B cell (primary cell): ENCODE measurements at regions not wholly inside any gene's neighbourhood (a gene's known extent, or its start where the extent isn't known, plus 50 kb on each side); places are given as distances from the start of the nearest gene placed in this dataset.

Source experiments
- ATAC-seq: fragments of 200-7000 bp; cut with Tn5 transposase; one replicate; pipeline ENCODE4 v1.10.0; 2021; ENCODE audit warnings: low read depth, mild to moderate bottlenecking, moderate number of reproducible peaks, moderate library complexity
- CTCF ChIA-PET: fragments of 350-600 bp; sonication (Branson Sonifier 250); formaldehyde crosslinking; loops from one replicate; lab custom pipeline; 2021; ENCODE audit warnings: antibody characterized with exemption, inconsistent platforms; lab: Charles Lee
- POLR2A ChIA-PET: fragments of 350-600 bp; sonication (Branson Sonifier 250); formaldehyde crosslinking; loops from one replicate; lab custom pipeline; 2021; ENCODE audit warnings: antibody characterized with exemption; lab: Charles Lee
- DNase-seq: peaks from one replicate; pipeline ENCODE4 v3.0.0; 2013
- H2AFZ ChIP-seq: 2 replicates; pipeline ENCODE4 v1.6.1; 2012; ENCODE audit warnings: mild to moderate bottlenecking, low read depth, low read length; ENCODE audit not compliant: insufficient read depth, poor library complexity, severe bottlenecking
- H3K27ac ChIP-seq, 2 donors: 1 replicate in 1 of 2; 2 replicates in 1 of 2; pipeline ENCODE4 v1.5.1; 2012 to 2013; ENCODE audit warnings: low read length in 2 of 2, mild to moderate bottlenecking in 2 of 2, moderate library complexity in 1 of 2
- H3K27me3 ChIP-seq, 4 experiments: fragments of 200-600 bp in 1 of 4; sonication (generic) in 1 of 4; replicated peaks in 1 of 4; 1 replicate in 2 of 4; 2 replicates in 2 of 4; pipeline versions ENCODE4 v1.6.1 to v1.7.0; 2013 to 2016; ENCODE audit warnings: low read length in 3 of 4, mild to moderate bottlenecking in 2 of 4, mixed read lengths in 1 of 4, moderate library complexity in 1 of 4; ENCODE audit not compliant: insufficient read depth in 4 of 4, control insufficient read depth in 3 of 4; ENCODE audit errors: control extremely low read depth in 1 of 4
- H3K36me3 ChIP-seq, 2 experiments: replicated peaks in 1 of 2; 1 replicate in 1 of 2; 2 replicates in 1 of 2; pipeline versions ENCODE4 v1.6.1 to v1.7.1; 2013; ENCODE audit warnings: low read length in 1 of 2; ENCODE audit not compliant: insufficient read depth in 2 of 2, control insufficient read depth in 1 of 2; ENCODE audit errors: control extremely low read depth in 1 of 2, extremely low read depth in 1 of 2
- H3K4me1 ChIP-seq, 2 donors: fragments of 200-600 bp in 1 of 2; sonication (generic) in 1 of 2; 1 replicate in 1 of 2; 2 replicates in 1 of 2; pipeline versions ENCODE4 v1.5.1 to v1.6.1; 2013 to 2017; ENCODE audit warnings: low read length in 2 of 2; ENCODE audit not compliant: control insufficient read depth in 2 of 2, insufficient read depth in 2 of 2
- H3K4me2 ChIP-seq: replicated peaks from 2 replicates; pipeline ENCODE3; 2012; ENCODE audit warnings: mild to moderate bottlenecking, low read depth, low read length; ENCODE audit not compliant: poor library complexity, severe bottlenecking
- H3K4me3 ChIP-seq, 5 experiments: fragments of 200-600 bp in 1 of 5; sonication (generic) in 1 of 5; 1 replicate in 3 of 5; 2 replicates in 2 of 5; pipeline versions ENCODE4 v1.5.1 to v1.7.0; 2011 to 2016; ENCODE audit warnings: low read length in 4 of 5, mild to moderate bottlenecking in 4 of 5, low read depth in 2 of 5, control low read depth in 1 of 5, moderate library complexity in 1 of 5; ENCODE audit not compliant: insufficient read depth in 1 of 5; ENCODE audit errors: control extremely low read depth in 1 of 5, extremely low read depth in 1 of 5
- H3K79me2 ChIP-seq: fragments of 200-600 bp; sonication (generic); one replicate; pipeline ENCODE4 v1.6.0; 2016; ENCODE audit warnings: low read length; ENCODE audit not compliant: control insufficient read depth, insufficient read depth
- H3K9ac ChIP-seq: fragments of 200-600 bp; sonication (generic); 2 replicates; pipeline ENCODE4 v1.6.1; 2017; ENCODE audit warnings: mild to moderate bottlenecking, low read length, moderate library complexity
- H3K9me3 ChIP-seq, 3 donors: one replicate each; pipeline versions ENCODE4 v1.6.1 to v1.7.1; 2013; ENCODE audit warnings: low read length in 2 of 3; ENCODE audit not compliant: control insufficient read depth in 2 of 3, insufficient read depth in 1 of 3; ENCODE audit errors: control extremely low read depth in 1 of 3
- H4K20me1 ChIP-seq: 2 replicates; pipeline ENCODE4 v1.6.0; 2012; ENCODE audit warnings: mild to moderate bottlenecking, low read length; ENCODE audit not compliant: insufficient read depth, control insufficient read depth, poor library complexity, severe bottlenecking
- H3K27ac Mint-ChIP-seq: one replicate; pipeline ENCODE4 v1.8.0; 2021; ENCODE audit warnings: mixed read lengths
- H3K27me3 Mint-ChIP-seq: one replicate; pipeline ENCODE4 v1.8.0; 2021; ENCODE audit warnings: mixed read lengths
- H3K4me1 Mint-ChIP-seq: one replicate; pipeline ENCODE4 v1.8.0; 2021; ENCODE audit warnings: mixed read lengths
- H3K4me3 Mint-ChIP-seq: one replicate; pipeline ENCODE4 v1.8.0; 2021; ENCODE audit warnings: mixed read lengths
- H3K9me3 Mint-ChIP-seq: one replicate; pipeline ENCODE4 v1.8.0; 2022; ENCODE audit warnings: mixed read lengths; ENCODE audit not compliant: insufficient read depth
- CTCF ChIP-seq: fragments of 200-600 bp; IDR thresholded peaks from one replicate; pipeline ENCODE4 v1.8.0; 2022; ENCODE audit warnings: antibody characterized with exemption, mild to moderate bottlenecking
- EZH2 ChIP-seq: IDR thresholded peaks from 2 replicates; pipeline ENCODE4 v1.6.1; 2012; ENCODE audit warnings: borderline replicate concordance, low read depth, mild to moderate bottlenecking, moderate library complexity, low read length; ENCODE audit not compliant: insufficient read depth, poor library complexity, severe bottlenecking
- WGBS: methylation state at CpG from one replicate; pipeline ENCODE4 v1.1.5; 2013; ENCODE audit warnings: missing lambda C conversion rate; ENCODE audit not compliant: insufficient coverage; 5-methylcytosine and 5-hydroxymethylcytosine counted together
- intact Hi-C: fragments of 100-400 bp; cut with micrococcal nuclease; formaldehyde crosslinking; loops from one replicate; pipeline ENCODE4 v1.10.0; 2022

- Histone ChIP-seq H4K20me1 (no peaks in the 10 kb centered on the region), H3K4me3 (no peak overlapping the region), H3K9me3 (peaks cover 0 to 13% (median 3%) of the 10 kb centered on the region in 3 donors), H3K9ac (no peak overlapping the region), H3K4me1 (no peaks in the 10 kb centered on the region), H3K27ac (no peak overlapping the region), H3K27me3 (no peaks in the 10 kb centered on the region), H2AFZ (no peak overlapping the region), H3K4me2 (no peak overlapping the region), H3K79me2 (no peaks in the 10 kb centered on the region), H3K36me3 (no peaks in the 10 kb centered on the region)
- CTCF ChIA-PET, result no interaction called here
- H3K4me1 Mint-ChIP-seq, result no peaks in the 10 kb centered on the region
- H3K4me3 Mint-ChIP-seq, result no peak overlapping the region
- ATAC-seq, result no peak
- TF ChIP-seq CTCF, result no peak
- TF ChIP-seq EZH2, result no peak
- no peak for DNase-seq
- WGBS, result 92% methylated on average over 2 of the region's 8 CpGs
- peaks cover 10% of the 10 kb centered on the region for H3K9me3 Mint-ChIP-seq
- POLR2A ChIA-PET, result no interaction called here
- no peak overlapping the region for H3K27ac Mint-ChIP-seq
- H3K27me3 Mint-ChIP-seq, result no peaks in the 10 kb centered on the region
- intact Hi-C loops, result no loop called here
Measured at GRCh38 chr14:84825481-84826251, 704.3 kb upstream of the FLRT2 start.

- Histone ChIP-seq H3K36me3 (no peaks in the 10 kb centered on the region), H3K27ac (no peak overlapping the region), H3K9me3 (peaks cover 0 to 11% (median 3%) of the 10 kb centered on the region in 3 donors), H3K4me2 (no peak overlapping the region), H3K4me1 (no peaks in the 10 kb centered on the region), H3K27me3 (no peaks in the 10 kb centered on the region), H3K4me3 (no peak overlapping the region), H4K20me1 (no peaks in the 10 kb centered on the region), H3K79me2 (no peaks in the 10 kb centered on the region), H3K9ac (no peak overlapping the region), H2AFZ (no peak overlapping the region)
- no peak for ATAC-seq
- H3K4me1 Mint-ChIP-seq, result no peaks in the 10 kb centered on the region
- CTCF ChIA-PET, result no interaction called here
- intact Hi-C loops, result no loop called here
- POLR2A ChIA-PET, result no interaction called here
- H3K27ac Mint-ChIP-seq, result no peak overlapping the region
- no peak for DNase-seq
- WGBS, result 0% methylated on average over 1 of the region's 2 CpGs
- no peaks in the 10 kb centered on the region for H3K27me3 Mint-ChIP-seq
- TF ChIP-seq EZH2, result no peak
- TF ChIP-seq CTCF, result no peak
- H3K9me3 Mint-ChIP-seq, result peaks cover 10% of the 10 kb centered on the region
- H3K4me3 Mint-ChIP-seq, result no peak overlapping the region
Measured at GRCh38 chr14:84826294-84826693, 703.6 kb upstream of the FLRT2 start.
